Keratinocyte (primary cell): ENCODE measurements at regions not wholly inside any gene's neighbourhood (a gene's known extent, or its start where the extent isn't known, plus 50 kb on each side); places are given as distances from the start of the nearest gene placed in this dataset.

Experiments
- DNase-seq: peaks from one replicate; pipeline ENCODE4 v3.0.0-alpha.2; 2011; ENCODE audit warnings: low read depth, missing footprints, low spot score
- FAIRE-seq: peaks from 2 replicates; lab custom pipeline; 2011; peaks lifted over from hg19 to GRCh38; lab: Jason Lieb, UNC
- H2AFZ ChIP-seq: 2 replicates; pipeline ENCODE4 v1.6.0; 2012; ENCODE audit warnings: low read length, control low read depth, inconsistent platforms; ENCODE audit not compliant: control insufficient read depth
- H3K27ac ChIP-seq: 2 replicates; pipeline ENCODE4 v1.5.1; 2011; ENCODE audit warnings: low read length; ENCODE audit not compliant: control insufficient read depth, insufficient read depth
- H3K27me3 ChIP-seq: 3 replicates; pipeline ENCODE4 v1.6.0; 2011; ENCODE audit warnings: low read length; ENCODE audit not compliant: control insufficient read depth, insufficient read depth; ENCODE audit errors: extremely low read depth
- H3K36me3 ChIP-seq, 2 experiments: 2 replicates in 1 of 2; 3 replicates in 1 of 2; pipeline ENCODE4 v1.5.1; 2011; ENCODE audit warnings: low read length in 2 of 2, mild to moderate bottlenecking in 1 of 2; ENCODE audit not compliant: control insufficient read depth in 2 of 2, insufficient read depth in 2 of 2; ENCODE audit errors: extremely low read depth in 1 of 2
- H3K4me1 ChIP-seq: 3 replicates; pipeline ENCODE4 v1.5.1; 2011; ENCODE audit warnings: low read length; ENCODE audit not compliant: control insufficient read depth, insufficient read depth; ENCODE audit errors: extremely low read depth
- H3K4me2 ChIP-seq: 3 replicates; pipeline ENCODE4 v1.6.0; 2011; ENCODE audit warnings: low read depth, low read length; ENCODE audit not compliant: control insufficient read depth, insufficient read depth; ENCODE audit errors: extremely low read depth
- H3K4me3 ChIP-seq, 3 experiments: fragments of 200-600 bp in 1 of 3; sonication (generic) in 1 of 3; 2 replicates in 2 of 3; 3 replicates in 1 of 3; pipeline ENCODE4 v1.5.1; 2011 to 2016; ENCODE audit warnings: low read length in 3 of 3, mild to moderate bottlenecking in 3 of 3, control low read depth in 2 of 3, inconsistent platforms in 1 of 3, low read depth in 1 of 3, mixed read lengths in 1 of 3, mixed run types in 1 of 3, moderate library complexity in 1 of 3; ENCODE audit not compliant: control insufficient read depth in 2 of 3, insufficient read depth in 2 of 3; ENCODE audit errors: extremely low read depth in 1 of 3
- H3K79me2 ChIP-seq: 2 replicates; pipeline ENCODE4 v1.6.0; 2012; ENCODE audit warnings: low read length; ENCODE audit not compliant: control insufficient read depth, insufficient read depth
- H3K9ac ChIP-seq: 3 replicates; pipeline ENCODE4 v1.6.0; 2011; ENCODE audit warnings: low read length; ENCODE audit not compliant: control insufficient read depth, insufficient read depth; ENCODE audit errors: extremely low read depth
- H3K9me1 ChIP-seq: 3 replicates; pipeline ENCODE4 v1.6.0; 2011; ENCODE audit warnings: low read length; ENCODE audit not compliant: control insufficient read depth, insufficient read depth; ENCODE audit errors: extremely low read depth
- H3K9me3 ChIP-seq: 2 replicates; pipeline ENCODE4 v1.5.1; 2012; ENCODE audit warnings: low read depth, low read length; ENCODE audit not compliant: control insufficient read depth
- H4K20me1 ChIP-seq: 3 replicates; pipeline ENCODE4 v1.6.0; 2011; ENCODE audit warnings: low read length; ENCODE audit not compliant: control insufficient read depth, insufficient read depth; ENCODE audit errors: extremely low read depth
- CTCF ChIP-seq, 3 experiments: IDR thresholded peaks in 1 of 3; conservative IDR thresholded peaks in 1 of 3; optimal IDR thresholded peaks in 1 of 3; 2 replicates in 2 of 3; 3 replicates in 1 of 3; pipeline versions ENCODE3 to v1.5.1; 2011; ENCODE audit warnings: low read length in 3 of 3, mild to moderate bottlenecking in 3 of 3, moderate library complexity in 2 of 3, control low read depth in 1 of 3, inconsistent platforms in 1 of 3; ENCODE audit not compliant: insufficient read depth in 2 of 3; ENCODE audit errors: extremely low read depth in 1 of 3
- EZH2 ChIP-seq: IDR thresholded peaks from one replicate; pipeline ENCODE4 v1.6.1; 2012; ENCODE audit warnings: inconsistent platforms, mild to moderate bottlenecking, low read length, moderate library complexity
- dilution Hi-C: fragments of 300-500 bp; cut with MboI; formaldehyde crosslinking; loops from one replicate; pipeline ENCODE4 v1.7.0; 2020; ENCODE audit warnings: low sequenced_read_pairs; ENCODE audit not compliant: extremely low pct_ligation_motif_present

- DNase-seq (no peak), FAIRE-seq (no peak)
- H3K4me2 ChIP-seq = no peak overlapping the region
- dilution Hi-C loops = no loop called here
- H3K4me1 ChIP-seq = no peaks in the 10 kb centered on the region
- no peaks in the 10 kb centered on the region for H3K36me3 ChIP-seq
- no peaks in the 10 kb centered on the region for H3K9me3 ChIP-seq
- H3K27me3 ChIP-seq = no peaks in the 10 kb centered on the region
- H4K20me1 ChIP-seq = no peaks in the 10 kb centered on the region
- H3K79me2 ChIP-seq = no peaks in the 10 kb centered on the region
- no peak overlapping the region for H2AFZ ChIP-seq
- H3K9me1 ChIP-seq = no peaks in the 10 kb centered on the region
- TF ChIP-seq EZH2 = no peak
- no peak for TF ChIP-seq CTCF (optimal IDR thresholded peaks at IDR 0.05 in 1 of 3, IDR thresholded peaks at IDR 0.05 in 1 of 3, conservative IDR thresholded peaks at IDR 0.05 in 1 of 3; ENCODE audit: extremely low read depth in 1 of 3, insufficient read depth in 2 of 3, low read length in 3 of 3)
- no peak overlapping the region for H3K27ac ChIP-seq
- H3K4me3 ChIP-seq = no peak overlapping the region
- H3K9ac ChIP-seq = no peak overlapping the region
Measured at GRCh38 chr5:121288781-121289180, 562.9 kb upstream of the FTMT start.

- H3K9me1 ChIP-seq = no peaks in the 10 kb centered on the region
- H3K9me3 ChIP-seq = no peaks in the 10 kb centered on the region
- dilution Hi-C loops = no loop called here
- H3K4me2 ChIP-seq = no peak overlapping the region
- no peaks in the 10 kb centered on the region for H3K27me3 ChIP-seq
- FAIRE-seq (no peak), DNase-seq (no peak)
- no peak overlapping the region for H3K9ac ChIP-seq
- no peaks in the 10 kb centered on the region for H3K36me3 ChIP-seq
- no peak overlapping the region for H3K27ac ChIP-seq
- no peaks in the 10 kb centered on the region for H3K4me1 ChIP-seq
- no peaks in the 10 kb centered on the region for H3K79me2 ChIP-seq
- H2AFZ ChIP-seq = no peak overlapping the region
- no peak overlapping the region for H3K4me3 ChIP-seq
- no peaks in the 10 kb centered on the region for H4K20me1 ChIP-seq
- TF ChIP-seq EZH2 (no peak), CTCF (optimal IDR thresholded peaks at IDR 0.05 in 1 of 3, IDR thresholded peaks at IDR 0.05 in 1 of 3, conservative IDR thresholded peaks at IDR 0.05 in 1 of 3; ENCODE audit: extremely low read depth in 1 of 3, insufficient read depth in 2 of 3, low read length in 3 of 3) (no peak)
Measured at GRCh38 chr5:121292664-121293063, 559.0 kb upstream of the FTMT start.
